HL-60 (cell line): ENCODE measurements at regions not wholly inside any gene's neighbourhood (a gene's known extent, or its start where the extent isn't known, plus 50 kb on each side); places are given as distances from the start of the nearest gene placed in this dataset.
"Not testable (repeated sequence)": the region's sequence is repeated elsewhere in the genome, so short reads cannot be mapped to it uniquely, and the experiment has no call there.

Experiments
- DNase-seq, 2 experiments: peaks; one replicate each; pipeline ENCODE4 v3.0.0-alpha.2; 2010 to 2020; ENCODE audit warnings: low read depth in 1 of 2, low spot score in 1 of 2
- H3K27ac ChIP-seq: fragments of 250-450 bp; sonication (Bioruptor Pico); replicated peaks from 2 replicates; pipeline ENCODE4 v1.5.1; 2020; ENCODE audit warnings: mild to moderate bottlenecking, moderate library complexity
- H3K27me3 ChIP-seq: fragments of 250-450 bp; sonication (Bioruptor Pico); 2 replicates; pipeline ENCODE4 v1.5.1; 2021; ENCODE audit warnings: mild to moderate bottlenecking, moderate library complexity; ENCODE audit not compliant: insufficient read depth, poor library complexity, severe bottlenecking
- H3K4me3 ChIP-seq: replicated peaks from 2 replicates; pipeline ENCODE4 v1.5.1; 2011; ENCODE audit warnings: mild to moderate bottlenecking, control low read depth, low read length; ENCODE audit not compliant: insufficient read depth
- GABPA ChIP-seq: IDR thresholded peaks from 2 replicates; pipeline ENCODE4 v1.6.1; 2012; ENCODE audit warnings: low read depth
- POLR2AphosphoS5 ChIP-seq: IDR thresholded peaks from 2 replicates; pipeline ENCODE4 v1.6.1; 2012; ENCODE audit warnings: low read depth
- REST ChIP-seq: IDR thresholded peaks from 2 replicates; pipeline ENCODE4 v1.6.1; 2012; ENCODE audit warnings: low read depth; ENCODE audit not compliant: insufficient replicate concordance
- SPI1 ChIP-seq: IDR thresholded peaks from 2 replicates; pipeline ENCODE4 v1.6.1; 2012; ENCODE audit warnings: low read depth, mild to moderate bottlenecking, borderline replicate concordance
- TF ChIP-seq, protein P1 (sequence below): IDR thresholded peaks from one replicate; pipeline ENCODE4 v1.5.1; 2011; ENCODE audit warnings: low read length, control low read depth, inconsistent platforms; ENCODE audit not compliant: insufficient read depth

- DNase-seq: peak in 1 of 2 experiments; percentile 50
- Histone ChIP-seq H3K27ac (no peak overlapping the region), H3K4me3 (no peak overlapping the region), H3K27me3 (peaks cover 15% of the 10 kb centered on the region)
- TF ChIP-seq REST (no peak), SPI1 (no peak), GABPA (no peak), POLR2AphosphoS5 (no peak)
- TF ChIP-seq, protein P1, sequence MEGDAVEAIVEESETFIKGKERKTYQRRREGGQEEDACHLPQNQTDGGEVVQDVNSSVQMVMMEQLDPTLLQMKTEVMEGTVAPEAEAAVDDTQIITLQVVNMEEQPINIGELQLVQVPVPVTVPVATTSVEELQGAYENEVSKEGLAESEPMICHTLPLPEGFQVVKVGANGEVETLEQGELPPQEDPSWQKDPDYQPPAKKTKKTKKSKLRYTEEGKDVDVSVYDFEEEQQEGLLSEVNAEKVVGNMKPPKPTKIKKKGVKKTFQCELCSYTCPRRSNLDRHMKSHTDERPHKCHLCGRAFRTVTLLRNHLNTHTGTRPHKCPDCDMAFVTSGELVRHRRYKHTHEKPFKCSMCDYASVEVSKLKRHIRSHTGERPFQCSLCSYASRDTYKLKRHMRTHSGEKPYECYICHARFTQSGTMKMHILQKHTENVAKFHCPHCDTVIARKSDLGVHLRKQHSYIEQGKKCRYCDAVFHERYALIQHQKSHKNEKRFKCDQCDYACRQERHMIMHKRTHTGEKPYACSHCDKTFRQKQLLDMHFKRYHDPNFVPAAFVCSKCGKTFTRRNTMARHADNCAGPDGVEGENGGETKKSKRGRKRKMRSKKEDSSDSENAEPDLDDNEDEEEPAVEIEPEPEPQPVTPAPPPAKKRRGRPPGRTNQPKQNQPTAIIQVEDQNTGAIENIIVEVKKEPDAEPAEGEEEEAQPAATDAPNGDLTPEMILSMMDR: peak; percentile 25
These were observed 98.1 kb downstream of the HNRNPD start for GRCh38 chr4:82275431-82276331.

DNA sequence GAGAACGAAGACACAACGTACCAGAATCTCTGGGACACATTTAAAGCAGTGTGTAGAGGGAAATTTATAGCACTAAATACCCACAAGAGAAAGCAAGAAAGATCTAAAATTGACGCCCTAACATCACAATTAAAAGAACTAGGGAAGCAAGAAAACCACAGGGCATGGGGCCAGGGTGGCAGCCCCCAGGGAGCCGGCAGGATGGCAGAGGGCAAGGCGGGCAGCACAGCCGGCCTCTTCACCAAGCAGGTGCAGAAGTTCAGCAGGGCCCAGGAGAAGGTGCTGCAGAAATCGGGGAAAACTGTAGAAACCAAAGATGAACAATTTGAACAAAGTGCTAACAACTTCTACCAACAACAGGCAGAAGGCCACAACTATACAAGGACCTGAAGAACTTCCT is 99.1 kb downstream of the HNRNPD start:
- H3K4me3 ChIP-seq, H3K27ac ChIP-seq, DNase-seq: not testable (repeated sequence)
- peaks cover 15% of the 10 kb centered on the region for H3K27me3 ChIP-seq

DNA sequence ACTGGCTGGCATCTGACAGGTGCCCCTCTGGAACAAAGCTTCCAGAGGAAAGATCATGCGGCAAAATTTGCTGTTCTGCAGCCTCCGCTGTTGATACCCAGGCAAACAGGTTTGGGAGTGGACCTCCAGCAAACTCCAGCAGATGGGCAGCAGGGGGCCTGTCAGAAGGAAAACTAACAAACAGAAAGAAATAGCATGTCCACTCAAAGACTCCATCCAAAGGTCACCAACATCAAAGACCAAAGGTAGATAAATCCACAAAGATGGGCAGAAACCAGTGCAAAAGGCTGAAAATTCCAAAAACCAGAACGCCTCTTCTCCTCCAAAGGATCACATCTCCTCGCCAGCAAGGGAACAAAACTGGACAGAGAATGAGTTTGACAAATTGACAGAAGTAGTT is 101.3 kb downstream of the HNRNPD start:
- not testable (repeated sequence) for H3K27me3 ChIP-seq, H3K27ac ChIP-seq, H3K4me3 ChIP-seq, DNase-seq

GRCh38 chr4:82271915-82272480 is 101.8 kb downstream of the HNRNPD start:
- not testable (repeated sequence) for DNase-seq, H3K27ac ChIP-seq, H3K4me3 ChIP-seq, H3K27me3 ChIP-seq

GRCh38 chr4:82268826-82269193 is 105.0 kb downstream of the HNRNPD start:
- Histone ChIP-seq H3K27ac (no peak overlapping the region), H3K27me3 (peaks cover 4% of the 10 kb centered on the region), H3K4me3 (no peak overlapping the region)
- TF ChIP-seq, protein P1: no peak
- no peak for TF ChIP-seq SPI1
- TF ChIP-seq REST: no peak
- TF ChIP-seq GABPA: no peak
- DNase-seq: no peak
